HG02759 (cell line): ENCODE measurements at regions not wholly inside any gene's neighbourhood (a gene's known extent, or its start where the extent isn't known, plus 50 kb on each side); places are given as distances from the start of the nearest gene placed in this dataset.

Experiments used
- ATAC-seq: cut with Tn5 transposase; IDR thresholded peaks from one replicate; pipeline ENCODE4 v1.9.1; 2021; ENCODE audit warnings: mild to moderate bottlenecking, moderate library complexity; ENCODE audit not compliant: unreplicated experiment

GRCh38 chr1:10896673-10897072 lies 100.2 kb upstream of the CASZ1 start:
- ATAC-seq: no peak

DNA sequence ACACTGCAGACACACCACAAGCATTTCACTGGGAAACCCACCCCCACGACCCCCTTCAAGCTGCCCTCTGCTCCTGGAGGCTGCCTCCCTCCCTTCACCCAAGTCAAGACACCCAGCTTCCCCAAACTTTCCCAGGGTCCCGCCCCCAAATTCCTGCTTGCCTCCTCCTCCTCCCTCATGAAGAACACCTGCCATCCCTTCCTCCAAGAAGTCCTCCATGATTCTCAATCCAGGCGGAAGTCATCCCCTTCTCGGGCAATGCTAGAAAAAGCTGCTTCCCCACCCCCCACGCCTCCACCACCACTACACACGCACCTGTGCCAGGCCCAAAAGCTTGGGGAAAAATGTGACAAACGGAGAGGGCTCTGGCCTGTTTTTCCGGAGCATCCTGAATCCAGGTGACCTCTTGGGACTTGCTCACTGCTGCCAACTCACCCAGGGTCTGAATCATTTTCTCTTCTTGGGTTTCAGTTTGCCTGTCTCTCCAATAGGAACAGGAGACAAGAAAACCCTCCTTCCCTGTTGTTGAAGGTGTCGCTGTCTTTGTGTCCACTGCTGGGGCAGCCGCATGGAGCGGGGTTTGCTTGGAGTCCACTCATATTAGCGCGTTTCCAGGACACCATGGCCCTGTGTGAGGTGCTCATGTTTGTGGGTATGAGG lies 101.0 kb upstream of the CASZ1 start:
- ATAC-seq: no peak

DNA sequence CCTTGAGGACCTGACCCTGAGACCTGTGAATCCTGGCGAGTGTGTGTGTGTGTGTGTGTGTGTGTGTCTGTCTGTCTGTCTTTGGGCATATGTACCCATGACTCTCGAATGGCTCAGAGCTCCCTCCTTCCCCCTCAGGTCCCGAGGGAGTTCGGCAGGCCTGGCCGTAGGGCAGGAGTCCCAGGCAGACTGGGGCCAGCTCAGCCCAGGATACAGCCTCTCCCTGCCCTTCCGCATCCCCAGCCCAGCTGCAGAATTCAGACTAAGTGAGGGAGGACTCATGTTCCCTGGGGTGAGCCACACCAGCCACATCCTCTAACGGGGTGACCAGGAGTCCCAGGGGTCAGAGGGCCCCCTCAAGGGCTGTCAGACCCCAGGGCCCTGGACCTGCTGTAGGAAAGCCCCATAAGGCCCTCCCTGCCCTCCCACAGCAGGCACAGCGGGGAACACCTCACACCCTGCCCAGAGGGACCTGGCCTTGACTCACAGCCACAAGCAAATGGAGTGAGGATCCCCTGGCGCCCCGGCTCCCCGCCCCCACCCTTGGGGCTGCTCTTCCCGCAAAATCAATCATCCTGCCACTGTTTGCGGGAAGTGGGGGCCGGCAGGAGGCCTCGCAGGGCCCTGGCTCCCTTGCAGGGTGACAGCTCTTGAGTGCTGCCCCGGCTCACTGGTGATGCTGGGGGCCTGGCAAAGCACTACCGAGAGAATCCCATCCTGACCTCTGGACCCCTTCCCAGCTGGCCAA lies 101.7 kb upstream of the CASZ1 start:
- no peak for ATAC-seq

DNA sequence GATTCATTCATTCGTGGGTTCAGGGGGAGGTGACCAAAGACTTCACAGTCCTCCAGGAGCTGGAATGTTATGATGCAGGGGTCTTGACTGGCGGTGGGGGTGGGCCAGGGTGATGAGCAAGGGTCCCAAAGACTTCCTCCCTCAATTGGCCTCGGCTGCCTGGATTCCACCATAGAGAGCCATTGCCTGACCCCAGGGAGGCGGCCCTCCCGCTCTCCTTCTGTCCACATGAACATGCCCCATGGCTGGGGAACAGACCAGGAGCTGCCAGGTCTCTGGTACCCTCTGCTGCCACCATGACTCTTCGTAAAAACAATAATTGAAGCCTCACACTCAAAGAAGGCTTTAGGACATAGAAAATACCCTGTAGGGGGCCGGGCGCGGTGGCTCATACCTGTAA lies 102.5 kb upstream of the CASZ1 start:
- ATAC-seq: no peak

DNA sequence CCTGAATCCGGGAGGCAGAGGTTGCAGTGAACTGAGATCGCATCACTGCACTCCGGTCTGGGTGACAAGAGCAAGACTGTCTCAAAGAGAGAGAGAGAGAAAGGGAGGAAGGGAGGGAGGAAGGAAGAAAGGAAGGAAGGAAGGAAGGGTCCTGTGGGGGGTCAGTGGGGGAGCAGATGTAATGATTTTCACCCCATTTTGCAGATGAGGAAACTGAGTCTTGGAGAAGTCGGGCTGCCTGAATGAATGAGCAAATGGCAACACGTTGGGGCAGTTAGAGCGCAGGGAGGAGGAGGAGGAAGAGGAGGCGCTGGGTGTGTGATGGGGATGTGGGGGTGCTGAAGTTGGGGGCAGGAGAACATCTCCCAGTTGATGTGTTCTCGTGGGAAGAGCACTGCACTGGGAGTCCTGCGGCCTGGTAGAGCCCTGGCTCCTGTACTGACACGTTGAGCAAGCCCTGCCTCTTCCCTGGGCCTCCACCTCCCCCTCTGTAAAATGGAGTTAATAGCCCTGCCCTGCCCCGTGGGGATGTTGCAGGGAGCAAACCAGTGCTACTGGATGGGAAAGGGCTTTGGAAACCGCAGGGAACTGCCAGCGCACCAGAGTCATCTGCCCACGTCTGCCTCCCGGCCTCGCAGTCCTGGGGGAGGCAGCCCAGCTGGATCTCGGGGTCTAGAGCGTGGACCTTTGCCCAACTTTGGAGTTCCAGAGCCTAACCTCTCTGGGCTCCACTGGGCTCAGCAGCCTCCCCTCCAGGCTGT lies 103.2 kb upstream of the CASZ1 start:
- no peak for ATAC-seq

DNA sequence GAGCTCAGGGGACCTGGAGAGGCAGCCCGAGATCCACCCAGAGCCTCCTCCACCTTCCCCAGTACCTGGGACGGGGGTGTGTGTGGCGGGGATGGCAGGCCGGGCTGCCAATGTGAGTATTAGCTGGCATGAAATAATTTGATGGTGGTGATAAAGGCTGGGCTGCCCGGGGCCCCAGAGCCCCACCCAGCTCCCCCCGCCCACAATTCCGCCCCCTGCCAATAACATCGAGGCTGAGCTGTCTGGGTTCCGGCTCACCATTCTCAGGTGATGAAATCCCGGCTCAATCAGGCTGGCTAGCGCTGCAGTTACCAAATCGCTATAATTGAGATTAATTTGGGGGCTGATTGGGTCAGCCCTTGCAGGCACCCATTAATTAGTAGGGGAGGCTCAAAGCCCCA lies 103.8 kb upstream of the CASZ1 start:
- no peak for ATAC-seq

GRCh38 chr1:10900691-10901090 lies 104.2 kb upstream of the CASZ1 start:
- ATAC-seq: no peak

- no peak for ATAC-seq
These were observed 104.8 kb upstream of the CASZ1 start for GRCh38 chr1:10901091-10901890.

- no peak for ATAC-seq
These were observed 105.7 kb upstream of the CASZ1 start for GRCh38 chr1:10901891-10902805.

DNA sequence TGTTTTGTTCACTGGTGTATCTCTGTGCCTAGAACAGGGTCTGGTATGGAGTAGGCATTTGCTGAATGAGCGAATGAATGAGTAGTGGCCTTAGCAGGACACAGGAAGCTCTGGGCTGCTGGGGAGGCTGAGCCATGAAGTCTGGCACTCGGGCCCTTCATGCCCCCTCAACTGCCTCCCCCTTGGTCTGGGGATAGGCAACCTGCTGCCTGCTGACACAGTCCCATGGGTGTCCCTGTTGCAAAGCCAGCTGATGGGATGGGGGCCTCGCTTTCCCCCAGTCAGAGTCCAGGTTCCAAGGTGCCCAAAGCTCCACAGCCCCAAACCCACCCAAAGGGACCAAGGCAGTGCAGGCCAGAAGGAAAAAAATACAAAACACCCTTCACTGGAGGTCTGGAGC lies 107.0 kb upstream of the CASZ1 start:
- ATAC-seq: no peak

GRCh38 chr1:10903821-10904220 lies 107.4 kb upstream of the CASZ1 start:
- no peak for ATAC-seq

GRCh38 chr1:10904396-10905358 lies 107.8 kb upstream of the TARDBP start:
- no peak for ATAC-seq

DNA sequence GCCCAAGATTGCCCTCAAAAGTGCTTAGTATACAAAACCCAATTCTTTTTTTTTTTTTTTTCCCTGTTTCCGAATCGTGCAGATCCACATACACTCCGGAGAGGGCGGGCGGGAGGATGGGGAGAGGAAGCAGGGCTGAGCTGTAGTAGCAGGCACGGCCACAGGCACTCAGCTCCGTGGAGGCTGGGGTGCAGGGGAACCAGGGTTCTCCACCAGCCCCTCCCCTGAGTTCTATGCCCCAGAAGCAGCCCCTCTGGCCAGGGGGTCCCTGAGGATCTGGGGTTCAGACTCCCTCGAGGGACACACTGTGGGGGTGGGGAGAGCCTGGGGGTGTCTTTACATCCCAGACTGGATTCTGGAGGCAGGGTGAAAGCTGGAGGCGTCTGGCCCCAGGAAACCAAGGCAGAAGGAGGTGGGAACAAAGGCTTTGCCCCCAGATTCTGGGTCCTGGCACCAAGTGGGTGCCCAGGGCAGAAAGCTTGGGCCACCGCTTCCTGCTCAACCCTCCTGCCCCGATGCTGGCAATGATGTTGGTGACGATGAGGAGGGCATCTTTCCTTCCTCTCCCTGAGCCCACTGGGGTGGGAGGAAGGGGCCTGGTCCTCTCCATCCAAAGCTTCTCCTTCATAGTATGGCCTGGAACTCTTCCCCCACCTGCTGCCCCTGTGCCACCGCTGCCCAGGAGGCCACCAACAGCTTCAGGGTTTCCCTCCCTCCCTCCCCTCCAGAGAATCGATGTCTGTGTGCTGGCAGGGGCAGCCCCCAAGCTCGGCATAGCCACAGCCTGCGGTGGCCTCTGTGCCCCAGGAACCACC lies 106.4 kb upstream of the TARDBP start:
- ATAC-seq: no peak

DNA sequence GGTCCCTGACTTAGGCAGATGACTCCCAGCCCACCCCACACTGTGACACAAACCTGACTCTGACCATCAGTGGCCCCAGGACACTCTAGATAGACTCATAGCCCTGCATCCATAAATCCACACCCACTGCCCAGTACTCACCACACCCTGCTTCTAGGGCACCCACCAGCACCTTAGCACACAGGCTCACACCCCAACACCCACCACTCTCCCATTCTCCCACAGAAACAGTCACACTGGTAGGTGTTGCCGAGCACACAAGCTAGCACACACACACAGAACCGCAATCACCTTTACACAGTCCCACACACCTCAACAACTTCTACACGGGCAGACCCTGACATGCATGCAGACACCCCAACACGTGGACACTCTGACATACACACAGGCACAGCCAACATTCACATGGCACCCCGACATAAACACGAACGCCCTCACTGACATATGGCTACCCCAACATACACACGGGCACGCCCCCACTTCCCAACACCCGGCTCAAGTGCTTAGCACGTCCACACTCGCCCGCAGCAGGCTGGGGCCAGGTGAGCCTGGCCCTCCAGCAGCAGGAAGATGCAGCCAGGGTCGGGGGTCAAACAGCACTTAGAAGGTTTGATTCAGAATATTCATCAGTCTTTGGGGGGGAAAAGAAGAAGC lies 105.5 kb upstream of the TARDBP start:
- no peak for ATAC-seq

DNA sequence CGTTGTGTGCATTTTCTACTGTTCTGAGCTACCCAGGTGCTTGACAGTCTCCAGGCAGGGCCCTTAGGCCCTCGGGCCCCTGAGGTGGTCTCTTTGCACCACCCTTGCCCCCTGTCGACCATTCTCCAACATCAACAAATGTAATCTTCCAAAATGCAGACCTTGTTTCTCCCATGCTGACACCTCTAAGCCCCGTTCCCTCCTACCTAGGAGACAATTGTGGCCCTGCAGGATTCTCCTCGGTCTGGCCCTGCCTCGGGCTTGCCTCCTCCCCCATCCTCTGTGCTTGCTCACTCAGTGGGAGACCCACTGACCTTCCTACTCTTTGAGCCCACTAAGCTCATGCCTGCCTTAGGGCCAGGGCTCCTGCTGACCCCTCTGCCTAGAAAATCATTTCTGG lies 104.2 kb upstream of the TARDBP start:
- ATAC-seq: no peak

DNA sequence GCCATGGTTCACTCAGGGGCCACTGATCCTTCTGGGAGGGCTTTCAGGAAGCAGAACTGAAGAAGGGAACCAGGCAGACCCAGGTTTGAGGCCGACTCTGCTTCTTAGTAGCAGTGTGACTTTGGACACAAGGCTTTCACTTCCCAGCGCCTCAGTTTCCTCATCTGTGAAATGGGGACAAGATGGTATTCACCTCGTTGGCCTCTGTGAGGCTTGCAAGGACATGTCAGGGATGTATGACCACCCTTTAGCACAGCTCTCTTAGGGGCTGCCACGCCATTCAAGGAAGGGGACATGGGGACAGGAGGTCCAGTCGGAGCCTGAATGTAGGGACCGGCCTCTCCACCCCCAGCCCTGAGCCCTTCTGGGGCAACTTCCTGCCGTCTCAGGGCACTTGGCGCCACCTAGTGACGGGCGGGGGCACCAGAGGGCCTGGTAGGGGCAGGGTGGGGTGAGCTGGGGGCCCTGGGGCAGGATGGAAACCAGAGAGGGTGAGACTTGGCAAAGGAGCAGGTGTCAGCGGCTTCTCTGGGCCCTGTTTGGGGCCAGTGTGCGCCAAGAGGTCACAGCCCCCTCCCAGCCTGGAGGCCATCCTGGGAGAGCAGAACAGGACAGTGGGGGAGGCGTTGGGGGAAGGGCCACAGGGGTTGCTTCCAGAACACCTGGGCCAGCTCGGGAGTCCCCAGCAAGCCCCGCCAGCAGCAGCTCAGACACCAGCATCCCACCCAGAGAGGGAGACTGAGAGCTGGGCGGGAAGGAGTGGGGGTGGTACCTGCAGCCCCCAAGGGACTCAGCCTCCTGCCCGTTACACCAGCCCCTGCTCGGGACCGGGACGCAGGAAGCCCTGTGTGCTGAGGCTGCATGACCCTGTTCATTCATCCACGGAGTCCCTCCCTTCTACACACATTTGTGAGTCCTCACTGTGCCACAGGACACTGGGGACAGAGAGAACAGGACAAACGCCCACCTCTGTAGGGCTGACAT lies 102.5 kb upstream of the TARDBP start:
- no peak for ATAC-seq
